GM23338 (cell line): ENCODE measurements at regions not wholly inside any gene's neighbourhood (a gene's known extent, or its start where the extent isn't known, plus 50 kb on each side); places are given as distances from the start of the nearest gene placed in this dataset.

Experiments used
- ATAC-seq: fragments of 200-7000 bp; cut with Tn5 transposase; 3 replicates; pipeline ENCODE4 v1.9.1; 2020
- DNase-seq: peaks from one replicate; pipeline ENCODE4 v3.0.0-alpha.2; 2015; ENCODE audit warnings: low spot score
- H2AFZ ChIP-seq: fragments of 200-600 bp; sonication (generic); 2 replicates; pipeline ENCODE4 v1.8.0; 2016; ENCODE audit warnings: antibody characterized with exemption, mild to moderate bottlenecking, moderate library complexity
- H3F3A ChIP-seq: fragments of 200-600 bp; sonication (generic); replicated peaks from 2 replicates; pipeline ENCODE4 v1.8.0; 2017; ENCODE audit warnings: antibody characterized with exemption, mixed run types, low read depth
- H3K27ac ChIP-seq: fragments of 200-600 bp; sonication (generic); 2 replicates; pipeline ENCODE4 v1.6.1; 2016; ENCODE audit warnings: low read depth
- H3K27me3 ChIP-seq: fragments of 200-600 bp; sonication (generic); 2 replicates; pipeline ENCODE4 v1.8.0; 2016; ENCODE audit warnings: mild to moderate bottlenecking, mixed run types, moderate library complexity; ENCODE audit not compliant: insufficient read depth
- H3K36me3 ChIP-seq: fragments of 200-600 bp; sonication (generic); 2 replicates; pipeline ENCODE4 v1.8.0; 2016; ENCODE audit warnings: mild to moderate bottlenecking; ENCODE audit not compliant: insufficient read depth
- H3K4me1 ChIP-seq: fragments of 200-600 bp; sonication (generic); 2 replicates; pipeline ENCODE4 v1.8.0; 2016; ENCODE audit warnings: mild to moderate bottlenecking, moderate library complexity; ENCODE audit not compliant: insufficient read depth
- H3K4me2 ChIP-seq: fragments of 200-600 bp; sonication (generic); 2 replicates; pipeline ENCODE4 v1.7.1; 2017; ENCODE audit warnings: mixed run types
- H3K4me3 ChIP-seq: fragments of 200-600 bp; sonication (generic); 2 replicates; pipeline ENCODE4 v1.6.1; 2016; ENCODE audit warnings: mixed run types
- H3K79me2 ChIP-seq: fragments of 200-600 bp; sonication (generic); replicated peaks from 2 replicates; pipeline ENCODE4 v1.8.0; 2017; ENCODE audit warnings: mild to moderate bottlenecking; ENCODE audit not compliant: insufficient read depth
- H3K9me2 ChIP-seq: fragments of 200-600 bp; sonication (generic); 2 replicates; pipeline ENCODE4 v1.8.0; 2017; ENCODE audit not compliant: insufficient read depth
- H4K20me1 ChIP-seq: fragments of 200-600 bp; sonication (generic); replicated peaks from 2 replicates; pipeline ENCODE4 v1.8.0; 2017; ENCODE audit warnings: mild to moderate bottlenecking; ENCODE audit not compliant: insufficient read depth
- H3K27ac Mint-ChIP-seq: 2 replicates; pipeline ENCODE4 v1.8.0; 2020; ENCODE audit warnings: inconsistent platforms, mild to moderate bottlenecking, moderate library complexity, mixed read lengths
- H3K27me3 Mint-ChIP-seq: 3 replicates; pipeline ENCODE4 v1.8.0; 2022; ENCODE audit warnings: low read depth, mild to moderate bottlenecking, moderate library complexity, mixed read lengths, inconsistent platforms; ENCODE audit not compliant: insufficient read depth, poor library complexity
- H3K36me3 Mint-ChIP-seq: 3 replicates; pipeline ENCODE4 v1.8.0; 2021; ENCODE audit warnings: low read depth, mild to moderate bottlenecking, inconsistent platforms, moderate library complexity, mixed read lengths
- H3K4me1 Mint-ChIP-seq: 3 replicates; pipeline ENCODE4 v1.8.0; 2020; ENCODE audit warnings: mild to moderate bottlenecking, inconsistent platforms, mixed read lengths
- H3K4me3 Mint-ChIP-seq: 3 replicates; pipeline ENCODE4 v1.8.0; 2021; ENCODE audit warnings: moderate library complexity, mild to moderate bottlenecking, inconsistent platforms, mixed read lengths
- H3K9me3 Mint-ChIP-seq: 3 replicates; pipeline ENCODE4 v1.8.0; 2020; ENCODE audit warnings: moderate library complexity, mild to moderate bottlenecking, inconsistent platforms, mixed read lengths
- CREB1 ChIP-seq: fragments of 250-450 bp; sonication (Bioruptor Pico); IDR thresholded peaks from 2 replicates; pipeline ENCODE4 v1.5.0; 2020; ENCODE audit warnings: low read depth, mild to moderate bottlenecking, moderate library complexity
- CTCF ChIP-seq, 2 experiments: fragments of 200-600 bp in 1 of 2; sonication (generic) in 1 of 2; conservative IDR thresholded peaks; 2 replicates each; pipeline versions ENCODE4 v1.5.1 to v1.6.1; 2016 to 2017; ENCODE audit warnings: antibody characterized with exemption in 2 of 2, low read depth in 2 of 2, mild to moderate bottlenecking in 2 of 2, moderate library complexity in 1 of 2
- ETS1 ChIP-seq: IDR thresholded peaks from 2 replicates; pipeline ENCODE4 v1.6.1; 2016; ENCODE audit warnings: antibody characterized with exemption
- EZH2 ChIP-seq: fragments of 200-600 bp; sonication (generic); IDR thresholded peaks from one replicate; pipeline ENCODE4 v1.8.0; 2017; ENCODE audit warnings: antibody characterized with exemption, mild to moderate bottlenecking, low read depth; ENCODE audit not compliant: unreplicated experiment
- EZH2phosphoT487 ChIP-seq: fragments of 200-600 bp; sonication (generic); IDR thresholded peaks from one replicate; pipeline ENCODE4 v1.8.1; 2018; ENCODE audit warnings: antibody characterized with exemption; ENCODE audit not compliant: unreplicated experiment
- JUNB ChIP-seq: IDR thresholded peaks from one replicate; pipeline ENCODE4 v1.6.1; 2016; ENCODE audit warnings: antibody characterized with exemption; ENCODE audit not compliant: unreplicated experiment
- NANOG ChIP-seq: IDR thresholded peaks from 2 replicates; pipeline ENCODE4 v1.6.1; 2016; ENCODE audit warnings: antibody characterized with exemption, borderline replicate concordance
- POLR2AphosphoS5 ChIP-seq: IDR thresholded peaks from 2 replicates; pipeline ENCODE4 v1.6.1; 2016; ENCODE audit warnings: antibody characterized with exemption, low read depth
- REST ChIP-seq: IDR thresholded peaks from one replicate; pipeline ENCODE4 v1.6.1; 2018; ENCODE audit warnings: antibody characterized with exemption; ENCODE audit not compliant: unreplicated experiment
- STAT1 ChIP-seq: IDR thresholded peaks from one replicate; pipeline ENCODE4 v1.6.1; 2016; ENCODE audit warnings: antibody characterized with exemption; ENCODE audit not compliant: unreplicated experiment
- ZNF114 ChIP-seq: fragments of 250-450 bp; sonication (Bioruptor Pico); IDR thresholded peaks from 2 replicates; pipeline ENCODE4 v1.5.0; 2020; ENCODE audit warnings: mild to moderate bottlenecking, moderate library complexity
- ZNF331 ChIP-seq: fragments of 250-450 bp; sonication (Bioruptor Pico); IDR thresholded peaks from 2 replicates; pipeline ENCODE4 v1.5.0; 2020; ENCODE audit warnings: low read depth, mild to moderate bottlenecking, moderate library complexity
- ZNF462 ChIP-seq: fragments of 250-450 bp; sonication (Bioruptor Pico); IDR thresholded peaks from 2 replicates; pipeline ENCODE4 v1.5.0; 2020; ENCODE audit warnings: mild to moderate bottlenecking, moderate library complexity

GRCh38 chr11:14577292-14577691 lies 57.1 kb upstream of the PSMA1 start (continued):
- TF ChIP-seq STAT1 (no peak), NANOG (no peak), JUNB (no peak)

- H4K20me1 ChIP-seq, result no peaks in the 10 kb centered on the region
- H3F3A ChIP-seq, result no peaks in the 10 kb centered on the region
- no peaks in the 10 kb centered on the region for H3K9me2 ChIP-seq
- H3K4me1 Mint-ChIP-seq, result peaks cover 10% of the 10 kb centered on the region
- H3K27me3 ChIP-seq, result no peaks in the 10 kb centered on the region
- no peaks in the 10 kb centered on the region for H3K27me3 Mint-ChIP-seq
- DNase-seq, result no peak
- H3K4me2 ChIP-seq, result no peak overlapping the region
- no peak overlapping the region for H3K27ac Mint-ChIP-seq
- no peak overlapping the region for H3K27ac ChIP-seq
- peaks cover 9% of the 10 kb centered on the region; the same call in 2 of the 3 replicates for H3K36me3 Mint-ChIP-seq
- peaks cover 20% of the 10 kb centered on the region for H3K9me3 Mint-ChIP-seq
- ATAC-seq, result no peak
- H3K4me1 ChIP-seq, result no peaks in the 10 kb centered on the region
- no peak overlapping the region for H3K4me3 ChIP-seq
- no peak overlapping the region for H3K4me3 Mint-ChIP-seq
- no peaks in the 10 kb centered on the region for H3K79me2 ChIP-seq
- H3K36me3 ChIP-seq, result no peaks in the 10 kb centered on the region
- no peak overlapping the region for H2AFZ ChIP-seq
- TF ChIP-seq CREB1 (no peak), EZH2phosphoT487 (no peak), ZNF462 (CRISPR knock-in tag) (no peak), CTCF (conservative IDR thresholded peaks at IDR 0.05; ENCODE audit: low read depth in 2 of 2) (no peak), POLR2AphosphoS5 (no peak), REST (no peak), JUNB (no peak), ETS1 (no peak), NANOG (no peak), EZH2 (no peak), ZNF114 (CRISPR knock-in tag) (no peak), STAT1 (no peak), ZNF331 (no peak)
These were observed 57.8 kb upstream of the PSMA1 start for GRCh38 chr11:14577835-14578529.
